GM19395 (cell line): ENCODE measurements at regions not wholly inside any gene's neighbourhood (a gene's known extent, or its start where the extent isn't known, plus 50 kb on each side); places are given as distances from the start of the nearest gene placed in this dataset.

Source experiments
- ATAC-seq: cut with Tn5 transposase; IDR thresholded peaks from one replicate; pipeline ENCODE4 v1.9.1; 2021; ENCODE audit warnings: mild to moderate bottlenecking, moderate library complexity; ENCODE audit not compliant: unreplicated experiment

- no peak for ATAC-seq
Measured at GRCh38 chr16:5738586-5738985, 641.0 kb upstream of the EEF2KMT start.

- no peak for ATAC-seq
Measured at GRCh38 chr16:5736209-5736930, 638.8 kb upstream of the EEF2KMT start.

- no peak for ATAC-seq
Measured at GRCh38 chr16:5735444-5735843, 637.8 kb upstream of the EEF2KMT start.

- no peak for ATAC-seq
Measured at GRCh38 chr16:5730783-5731182, 633.2 kb upstream of the EEF2KMT start.

- ATAC-seq, result no peak
Measured at GRCh38 chr16:5722116-5722619, 624.6 kb upstream of the EEF2KMT start.

GRCh38 chr16:5715155-5715554 lies 617.6 kb upstream of the EEF2KMT start:
- ATAC-seq, result no peak

- no peak for ATAC-seq
Measured at GRCh38 chr16:5709889-5710288, 612.3 kb upstream of the EEF2KMT start.

- ATAC-seq, result no peak
Measured at GRCh38 chr16:5706211-5706610, 608.6 kb upstream of the EEF2KMT start.

- no peak for ATAC-seq
Measured at GRCh38 chr16:5704271-5704670, 606.7 kb upstream of the EEF2KMT start.

GRCh38 chr16:5693426-5693825 lies 595.8 kb upstream of the EEF2KMT start:
- ATAC-seq, result no peak

GRCh38 chr16:5681966-5682365 lies 584.4 kb upstream of the EEF2KMT start:
- no peak for ATAC-seq

- ATAC-seq, result no peak
Measured at GRCh38 chr16:5678371-5678770, 580.8 kb upstream of the EEF2KMT start.

GRCh38 chr16:5671421-5671820 lies 573.8 kb upstream of the EEF2KMT start:
- no peak for ATAC-seq

- ATAC-seq, result no peak
Measured at GRCh38 chr16:5670198-5670597, 572.6 kb upstream of the EEF2KMT start.

GRCh38 chr16:5668553-5668952 lies 571.0 kb upstream of the EEF2KMT start:
- ATAC-seq, result no peak

GRCh38 chr16:5665834-5666233 lies 568.2 kb upstream of the EEF2KMT start:
- ATAC-seq, result no peak

GRCh38 chr16:5653789-5654188 lies 556.2 kb upstream of the EEF2KMT start:
- ATAC-seq, result no peak

GRCh38 chr16:5653041-5653440 lies 555.4 kb upstream of the EEF2KMT start:
- no peak for ATAC-seq

GRCh38 chr16:5649762-5650743 lies 552.5 kb upstream of the EEF2KMT start:
- ATAC-seq, result no peak

GRCh38 chr16:5647051-5647450 lies 549.5 kb upstream of the EEF2KMT start:
- ATAC-seq, result no peak

GRCh38 chr16:5643855-5644531 lies 546.4 kb upstream of the EEF2KMT start:
- ATAC-seq, result no peak
